ENCODE measurements at regions not wholly inside any gene's neighbourhood (a gene's known extent, or its start where the extent isn't known, plus 50 kb on each side); places are given as distances from the start of the nearest gene placed in this dataset.

GRCh38 chr17:51541215-51541614, 280.9 kb downstream of the UTP18 start:
- H3K27ac ChIP-seq, result no peak overlapping the region
- no peak for TF ChIP-seq FOXP2 (optimal IDR thresholded peaks at IDR 0.05; ENCODE audit: control extremely low read depth, extremely low read length, insufficient read depth)
- no peak for TF ChIP-seq EZH2 (IDR thresholded peaks at IDR 0.05)
- no peak overlapping the region for H3K4me3 ChIP-seq
- DNase-seq (ENCODE audit: low read depth, low spot score), result no peak
- H3K36me3 ChIP-seq (ENCODE audit: insufficient read depth, low read length), result no peaks in the 10 kb centered on the region
- H3K9ac ChIP-seq (ENCODE audit: insufficient read length), result no peak overlapping the region
- H3K9me3 ChIP-seq (ENCODE audit: low read depth, low read length), result no peaks in the 10 kb centered on the region

DNA sequence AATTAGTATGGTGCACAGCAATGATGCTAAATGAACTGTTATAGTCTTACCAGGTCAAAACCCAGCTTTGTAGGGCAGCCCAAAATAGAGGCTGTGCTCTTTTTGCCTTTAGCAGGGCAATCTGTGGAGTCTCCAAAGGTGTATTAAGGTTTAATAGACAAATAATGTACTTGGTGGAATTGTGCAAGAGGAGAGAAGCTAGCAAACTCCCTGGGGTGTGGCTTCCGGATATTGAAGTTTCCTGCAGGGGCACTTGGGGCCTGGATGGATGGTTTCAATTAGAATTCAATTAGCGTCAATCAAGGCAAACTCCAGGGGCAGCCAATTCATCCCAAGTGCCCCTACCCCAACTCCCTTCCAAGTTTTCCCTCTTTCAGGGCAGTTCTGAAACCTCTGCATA, 285.8 kb downstream of the UTP18 start:
- Histone ChIP-seq H3K9me3 (ENCODE audit: low read depth, low read length) (no peaks in the 10 kb centered on the region), H3K9ac (ENCODE audit: insufficient read length) (no peak overlapping the region), H3K4me3 (no peak overlapping the region), H3K27ac (no peak overlapping the region), H3K36me3 (ENCODE audit: insufficient read depth, low read length) (no peaks in the 10 kb centered on the region)
- TF ChIP-seq EZH2 (IDR thresholded peaks at IDR 0.05) (no peak), POLR2AphosphoS5 (IDR thresholded peaks at IDR 0.05; ENCODE audit: borderline replicate concordance, low read depth, low read length) (no peak), FOXP2 (optimal IDR thresholded peaks at IDR 0.05; ENCODE audit: control extremely low read depth, extremely low read length, insufficient read depth) (no peak)
- no peak for DNase-seq (ENCODE audit: low read depth, low spot score)

- DNase-seq (ENCODE audit: low read depth, low spot score), result no peak
- Histone ChIP-seq H3K9me3 (ENCODE audit: low read depth, low read length) (no peaks in the 10 kb centered on the region), H3K4me3 (no peak overlapping the region), H3K27ac (no peak overlapping the region), H3K9ac (ENCODE audit: insufficient read length) (no peak overlapping the region), H3K36me3 (ENCODE audit: insufficient read depth, low read length) (no peaks in the 10 kb centered on the region)
- TF ChIP-seq EZH2 (IDR thresholded peaks at IDR 0.05), result no peak
- no peak for TF ChIP-seq FOXP2 (optimal IDR thresholded peaks at IDR 0.05; ENCODE audit: control extremely low read depth, extremely low read length, insufficient read depth)
- no peak for TF ChIP-seq POLR2AphosphoS5 (IDR thresholded peaks at IDR 0.05; ENCODE audit: borderline replicate concordance, low read depth, low read length)
These were observed 287.8 kb downstream of the UTP18 start for GRCh38 chr17:51548125-51548524.

GRCh38 chr17:51555153-51555552, 294.8 kb downstream of the UTP18 start:
- Histone ChIP-seq H3K9ac (ENCODE audit: insufficient read length) (no peak overlapping the region), H3K4me3 (no peak overlapping the region), H3K9me3 (ENCODE audit: low read depth, low read length) (no peaks in the 10 kb centered on the region), H3K36me3 (ENCODE audit: insufficient read depth, low read length) (no peaks in the 10 kb centered on the region), H3K27ac (no peak overlapping the region)
- DNase-seq (ENCODE audit: low read depth, low spot score), result no peak
- no peak for TF ChIP-seq EZH2 (IDR thresholded peaks at IDR 0.05)
- TF ChIP-seq POLR2AphosphoS5 (IDR thresholded peaks at IDR 0.05; ENCODE audit: borderline replicate concordance, low read depth, low read length), result no peak
- TF ChIP-seq FOXP2 (optimal IDR thresholded peaks at IDR 0.05; ENCODE audit: control extremely low read depth, extremely low read length, insufficient read depth), result no peak

- H3K9me3 ChIP-seq (ENCODE audit: low read depth, low read length), result no peaks in the 10 kb centered on the region
- no peaks in the 10 kb centered on the region for H3K36me3 ChIP-seq (ENCODE audit: insufficient read depth, low read length)
- TF ChIP-seq POLR2AphosphoS5 (IDR thresholded peaks at IDR 0.05; ENCODE audit: borderline replicate concordance, low read depth, low read length), result no peak
- TF ChIP-seq EZH2 (IDR thresholded peaks at IDR 0.05), result no peak
- TF ChIP-seq FOXP2 (optimal IDR thresholded peaks at IDR 0.05; ENCODE audit: control extremely low read depth, extremely low read length, insufficient read depth), result no peak
- no peak overlapping the region for H3K27ac ChIP-seq
- H3K4me3 ChIP-seq, result no peak overlapping the region
- no peak overlapping the region for H3K9ac ChIP-seq (ENCODE audit: insufficient read length)
- no peak for DNase-seq (ENCODE audit: low read depth, low spot score)
These were observed 299.4 kb downstream of the UTP18 start for GRCh38 chr17:51559778-51560177.

DNA sequence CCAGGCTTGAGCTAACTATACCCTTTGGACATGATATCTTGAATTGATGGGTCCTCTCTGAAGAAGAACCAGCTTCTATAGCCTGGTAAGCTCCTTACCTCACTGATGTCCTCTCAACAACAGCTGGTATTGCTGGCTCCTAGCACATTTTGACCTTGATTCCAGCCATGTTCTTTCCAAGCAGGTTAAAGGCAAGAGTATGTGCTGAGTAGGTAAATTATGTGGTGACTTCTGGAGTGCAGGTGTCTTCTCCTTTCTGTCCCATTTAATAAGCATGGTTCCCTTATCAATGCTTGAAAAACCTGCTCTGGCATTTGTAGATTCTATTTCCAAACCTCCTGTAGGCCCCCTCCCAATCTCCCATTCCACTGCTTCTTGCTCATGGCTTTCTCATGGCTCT, 300.1 kb downstream of the UTP18 start:
- Histone ChIP-seq H3K4me3 (no peak overlapping the region), H3K36me3 (ENCODE audit: insufficient read depth, low read length) (no peaks in the 10 kb centered on the region), H3K27ac (no peak overlapping the region), H3K9ac (ENCODE audit: insufficient read length) (no peak overlapping the region), H3K9me3 (ENCODE audit: low read depth, low read length) (no peaks in the 10 kb centered on the region)
- TF ChIP-seq EZH2 (IDR thresholded peaks at IDR 0.05), result no peak
- no peak for TF ChIP-seq POLR2AphosphoS5 (IDR thresholded peaks at IDR 0.05; ENCODE audit: borderline replicate concordance, low read depth, low read length)
- no peak for TF ChIP-seq FOXP2 (optimal IDR thresholded peaks at IDR 0.05; ENCODE audit: control extremely low read depth, extremely low read length, insufficient read depth)
- DNase-seq (ENCODE audit: low read depth, low spot score), result no peak

DNA sequence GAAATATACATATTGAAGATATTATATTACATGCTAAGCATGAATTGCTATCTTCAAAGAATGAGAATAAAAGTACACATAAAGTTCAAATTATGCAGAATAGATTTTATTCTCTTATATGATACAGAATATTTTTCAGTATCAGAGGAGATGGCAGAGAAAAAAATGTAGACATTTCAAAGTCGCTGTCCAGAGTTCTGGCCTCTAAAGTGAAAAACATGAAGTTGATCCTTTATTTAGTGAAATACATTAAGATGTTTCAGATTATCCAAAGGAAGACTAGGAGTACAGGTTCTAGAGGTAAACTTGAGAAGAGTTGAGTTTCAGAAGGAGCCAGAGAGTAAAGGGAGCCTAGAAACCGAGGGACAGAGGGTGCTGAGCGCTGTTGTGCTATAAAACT, 303.6 kb downstream of the UTP18 start:
- no peak for DNase-seq (ENCODE audit: low read depth, low spot score)
- H3K9ac ChIP-seq (ENCODE audit: insufficient read length), result no peak overlapping the region
- H3K27ac ChIP-seq, result no peak overlapping the region
- no peaks in the 10 kb centered on the region for H3K36me3 ChIP-seq (ENCODE audit: insufficient read depth, low read length)
- TF ChIP-seq EZH2 (IDR thresholded peaks at IDR 0.05) (no peak), FOXP2 (optimal IDR thresholded peaks at IDR 0.05; ENCODE audit: control extremely low read depth, extremely low read length, insufficient read depth) (no peak), POLR2AphosphoS5 (IDR thresholded peaks at IDR 0.05; ENCODE audit: borderline replicate concordance, low read depth, low read length) (no peak)
- no peak overlapping the region for H3K4me3 ChIP-seq
- H3K9me3 ChIP-seq (ENCODE audit: low read depth, low read length), result no peaks in the 10 kb centered on the region

- no peak overlapping the region for H3K9ac ChIP-seq (ENCODE audit: insufficient read length)
These were observed 311.8 kb downstream of the UTP18 start for GRCh38 chr17:51572115-51572514.

More at GRCh38 chr17:51572115-51572514, 311.8 kb downstream of the UTP18 start:
- no peak overlapping the region for H3K27ac ChIP-seq
- DNase-seq (ENCODE audit: low read depth, low spot score), result no peak
- no peak for TF ChIP-seq FOXP2 (optimal IDR thresholded peaks at IDR 0.05; ENCODE audit: control extremely low read depth, extremely low read length, insufficient read depth)
- no peak for TF ChIP-seq POLR2AphosphoS5 (IDR thresholded peaks at IDR 0.05; ENCODE audit: borderline replicate concordance, low read depth, low read length)
- TF ChIP-seq EZH2 (IDR thresholded peaks at IDR 0.05), result no peak
- no peak overlapping the region for H3K4me3 ChIP-seq
- H3K36me3 ChIP-seq (ENCODE audit: insufficient read depth, low read length), result no peaks in the 10 kb centered on the region
- no peaks in the 10 kb centered on the region for H3K9me3 ChIP-seq (ENCODE audit: low read depth, low read length)
